B cell (primary cell): ENCODE measurements at regions not wholly inside any gene's neighbourhood (a gene's known extent, or its start where the extent isn't known, plus 50 kb on each side); places are given as distances from the start of the nearest gene placed in this dataset.

Experiments
- ATAC-seq: fragments of 200-7000 bp; cut with Tn5 transposase; one replicate; pipeline ENCODE4 v1.10.0; 2021; ENCODE audit warnings: low read depth, mild to moderate bottlenecking, moderate number of reproducible peaks, moderate library complexity
- CTCF ChIA-PET: fragments of 350-600 bp; sonication (Branson Sonifier 250); formaldehyde crosslinking; loops from one replicate; lab custom pipeline; 2021; ENCODE audit warnings: antibody characterized with exemption, inconsistent platforms; lab: Charles Lee
- POLR2A ChIA-PET: fragments of 350-600 bp; sonication (Branson Sonifier 250); formaldehyde crosslinking; loops from one replicate; lab custom pipeline; 2021; ENCODE audit warnings: antibody characterized with exemption; lab: Charles Lee
- DNase-seq: peaks from one replicate; pipeline ENCODE4 v3.0.0; 2013
- H2AFZ ChIP-seq: 2 replicates; pipeline ENCODE4 v1.6.1; 2012; ENCODE audit warnings: mild to moderate bottlenecking, low read depth, low read length; ENCODE audit not compliant: insufficient read depth, poor library complexity, severe bottlenecking
- H3K27ac ChIP-seq, 2 donors: 1 replicate in 1 of 2; 2 replicates in 1 of 2; pipeline ENCODE4 v1.5.1; 2012 to 2013; ENCODE audit warnings: low read length in 2 of 2, mild to moderate bottlenecking in 2 of 2, moderate library complexity in 1 of 2
- H3K27me3 ChIP-seq, 4 experiments: fragments of 200-600 bp in 1 of 4; sonication (generic) in 1 of 4; replicated peaks in 1 of 4; 1 replicate in 2 of 4; 2 replicates in 2 of 4; pipeline versions ENCODE4 v1.6.1 to v1.7.0; 2013 to 2016; ENCODE audit warnings: low read length in 3 of 4, mild to moderate bottlenecking in 2 of 4, mixed read lengths in 1 of 4, moderate library complexity in 1 of 4; ENCODE audit not compliant: insufficient read depth in 4 of 4, control insufficient read depth in 3 of 4; ENCODE audit errors: control extremely low read depth in 1 of 4
- H3K36me3 ChIP-seq, 2 experiments: replicated peaks in 1 of 2; 1 replicate in 1 of 2; 2 replicates in 1 of 2; pipeline versions ENCODE4 v1.6.1 to v1.7.1; 2013; ENCODE audit warnings: low read length in 1 of 2; ENCODE audit not compliant: insufficient read depth in 2 of 2, control insufficient read depth in 1 of 2; ENCODE audit errors: control extremely low read depth in 1 of 2, extremely low read depth in 1 of 2
- H3K4me1 ChIP-seq, 2 donors: fragments of 200-600 bp in 1 of 2; sonication (generic) in 1 of 2; 1 replicate in 1 of 2; 2 replicates in 1 of 2; pipeline versions ENCODE4 v1.5.1 to v1.6.1; 2013 to 2017; ENCODE audit warnings: low read length in 2 of 2; ENCODE audit not compliant: control insufficient read depth in 2 of 2, insufficient read depth in 2 of 2
- H3K4me2 ChIP-seq: replicated peaks from 2 replicates; pipeline ENCODE3; 2012; ENCODE audit warnings: mild to moderate bottlenecking, low read depth, low read length; ENCODE audit not compliant: poor library complexity, severe bottlenecking
- H3K4me3 ChIP-seq, 5 experiments: fragments of 200-600 bp in 1 of 5; sonication (generic) in 1 of 5; 1 replicate in 3 of 5; 2 replicates in 2 of 5; pipeline versions ENCODE4 v1.5.1 to v1.7.0; 2011 to 2016; ENCODE audit warnings: low read length in 4 of 5, mild to moderate bottlenecking in 4 of 5, low read depth in 2 of 5, control low read depth in 1 of 5, moderate library complexity in 1 of 5; ENCODE audit not compliant: insufficient read depth in 1 of 5; ENCODE audit errors: control extremely low read depth in 1 of 5, extremely low read depth in 1 of 5
- H3K79me2 ChIP-seq: fragments of 200-600 bp; sonication (generic); one replicate; pipeline ENCODE4 v1.6.0; 2016; ENCODE audit warnings: low read length; ENCODE audit not compliant: control insufficient read depth, insufficient read depth
- H3K9ac ChIP-seq: fragments of 200-600 bp; sonication (generic); 2 replicates; pipeline ENCODE4 v1.6.1; 2017; ENCODE audit warnings: mild to moderate bottlenecking, low read length, moderate library complexity
- H3K9me3 ChIP-seq, 3 donors: one replicate each; pipeline versions ENCODE4 v1.6.1 to v1.7.1; 2013; ENCODE audit warnings: low read length in 2 of 3; ENCODE audit not compliant: control insufficient read depth in 2 of 3, insufficient read depth in 1 of 3; ENCODE audit errors: control extremely low read depth in 1 of 3
- H4K20me1 ChIP-seq: 2 replicates; pipeline ENCODE4 v1.6.0; 2012; ENCODE audit warnings: mild to moderate bottlenecking, low read length; ENCODE audit not compliant: insufficient read depth, control insufficient read depth, poor library complexity, severe bottlenecking
- H3K27ac Mint-ChIP-seq: one replicate; pipeline ENCODE4 v1.8.0; 2021; ENCODE audit warnings: mixed read lengths
- H3K27me3 Mint-ChIP-seq: one replicate; pipeline ENCODE4 v1.8.0; 2021; ENCODE audit warnings: mixed read lengths
- H3K4me1 Mint-ChIP-seq: one replicate; pipeline ENCODE4 v1.8.0; 2021; ENCODE audit warnings: mixed read lengths
- H3K4me3 Mint-ChIP-seq: one replicate; pipeline ENCODE4 v1.8.0; 2021; ENCODE audit warnings: mixed read lengths
- H3K9me3 Mint-ChIP-seq: one replicate; pipeline ENCODE4 v1.8.0; 2022; ENCODE audit warnings: mixed read lengths; ENCODE audit not compliant: insufficient read depth
- EZH2 ChIP-seq: IDR thresholded peaks from 2 replicates; pipeline ENCODE4 v1.6.1; 2012; ENCODE audit warnings: borderline replicate concordance, low read depth, mild to moderate bottlenecking, moderate library complexity, low read length; ENCODE audit not compliant: insufficient read depth, poor library complexity, severe bottlenecking
- WGBS: methylation state at CpG from one replicate; pipeline ENCODE4 v1.1.5; 2013; ENCODE audit warnings: missing lambda C conversion rate; ENCODE audit not compliant: insufficient coverage; 5-methylcytosine and 5-hydroxymethylcytosine counted together
- intact Hi-C: fragments of 100-400 bp; cut with micrococcal nuclease; formaldehyde crosslinking; loops from one replicate; pipeline ENCODE4 v1.10.0; 2022
- TF ChIP-seq, protein P1 (sequence below): fragments of 200-600 bp; IDR thresholded peaks from one replicate; pipeline ENCODE4 v1.8.0; 2022; ENCODE audit warnings: antibody characterized with exemption, mild to moderate bottlenecking

DNA sequence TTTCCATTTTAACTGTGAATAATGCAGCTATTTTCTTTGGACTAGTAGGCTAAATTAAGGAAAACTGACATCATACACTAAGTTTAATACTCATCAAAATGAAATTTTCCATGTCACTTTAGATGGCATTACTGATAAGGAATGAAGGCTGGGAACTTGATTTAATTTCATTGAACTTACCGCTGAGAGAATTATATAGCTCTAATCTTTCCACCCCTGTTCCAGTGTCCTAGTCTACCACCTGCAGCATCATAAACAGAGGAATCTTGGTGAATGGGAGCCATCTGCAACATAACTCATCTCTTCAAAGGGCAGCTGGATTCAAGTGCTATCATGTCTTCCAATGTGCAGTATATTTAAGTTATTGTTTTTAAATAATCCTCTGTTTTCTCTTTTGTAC lies 1395.2 kb downstream of the EPHA7 start:
- Mint-ChIP-seq H3K4me3 (no peak overlapping the region), H3K27me3 (no peaks in the 10 kb centered on the region), H3K27ac (no peak overlapping the region), H3K9me3 (peaks cover 2% of the 10 kb centered on the region), H3K4me1 (no peaks in the 10 kb centered on the region)
- no peak overlapping the region for H3K4me3 ChIP-seq
- no peak overlapping the region for H2AFZ ChIP-seq
- no peaks in the 10 kb centered on the region for H3K79me2 ChIP-seq
- ATAC-seq, result no peak
- H3K36me3 ChIP-seq, result no peaks in the 10 kb centered on the region
- H3K27me3 ChIP-seq, result no peaks in the 10 kb centered on the region
- H3K4me2 ChIP-seq, result no peak overlapping the region
- no peaks in the 10 kb centered on the region for H3K4me1 ChIP-seq
- no peak overlapping the region for H3K27ac ChIP-seq
- DNase-seq, result no peak
- TF ChIP-seq, protein P1, sequence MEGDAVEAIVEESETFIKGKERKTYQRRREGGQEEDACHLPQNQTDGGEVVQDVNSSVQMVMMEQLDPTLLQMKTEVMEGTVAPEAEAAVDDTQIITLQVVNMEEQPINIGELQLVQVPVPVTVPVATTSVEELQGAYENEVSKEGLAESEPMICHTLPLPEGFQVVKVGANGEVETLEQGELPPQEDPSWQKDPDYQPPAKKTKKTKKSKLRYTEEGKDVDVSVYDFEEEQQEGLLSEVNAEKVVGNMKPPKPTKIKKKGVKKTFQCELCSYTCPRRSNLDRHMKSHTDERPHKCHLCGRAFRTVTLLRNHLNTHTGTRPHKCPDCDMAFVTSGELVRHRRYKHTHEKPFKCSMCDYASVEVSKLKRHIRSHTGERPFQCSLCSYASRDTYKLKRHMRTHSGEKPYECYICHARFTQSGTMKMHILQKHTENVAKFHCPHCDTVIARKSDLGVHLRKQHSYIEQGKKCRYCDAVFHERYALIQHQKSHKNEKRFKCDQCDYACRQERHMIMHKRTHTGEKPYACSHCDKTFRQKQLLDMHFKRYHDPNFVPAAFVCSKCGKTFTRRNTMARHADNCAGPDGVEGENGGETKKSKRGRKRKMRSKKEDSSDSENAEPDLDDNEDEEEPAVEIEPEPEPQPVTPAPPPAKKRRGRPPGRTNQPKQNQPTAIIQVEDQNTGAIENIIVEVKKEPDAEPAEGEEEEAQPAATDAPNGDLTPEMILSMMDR, result no peak
- TF ChIP-seq EZH2, result no peak
- WGBS, result 83% methylated on average over 1 of the region's 1 CpG
- H4K20me1 ChIP-seq, result no peaks in the 10 kb centered on the region
- intact Hi-C loops, result no loop called here
- H3K9ac ChIP-seq, result no peak overlapping the region
- ChIA-PET POLR2A (no interaction called here), CTCF (no interaction called here)
- H3K9me3 ChIP-seq, result peaks cover 0 to 2% (median 0%) of the 10 kb centered on the region in 3 donors

DNA sequence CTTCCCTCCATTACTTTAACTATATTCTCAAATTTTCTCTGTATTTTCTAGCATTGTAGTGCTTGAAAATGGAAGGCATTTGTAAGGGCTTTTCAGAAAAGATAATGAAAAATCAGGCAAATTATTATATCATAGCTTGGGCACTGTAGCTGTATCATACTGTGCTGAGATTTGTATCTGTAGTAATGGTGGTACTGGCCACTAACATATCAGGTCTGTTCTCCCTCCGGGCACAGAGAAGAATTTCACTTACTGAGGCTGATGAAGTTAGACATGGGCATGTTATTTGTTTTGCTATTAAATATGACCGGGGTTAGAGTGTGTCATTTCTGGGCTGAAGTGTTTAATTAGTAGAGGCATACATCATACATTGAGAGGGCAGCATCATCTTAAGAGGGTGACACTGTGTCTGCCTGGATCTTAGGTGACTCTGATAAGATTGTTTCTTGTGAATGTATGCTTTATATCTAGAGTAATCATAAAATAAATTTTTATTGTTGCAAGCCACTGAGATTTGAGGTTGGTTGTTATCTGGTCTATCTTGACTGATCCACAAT lies 1395.9 kb downstream of the EPHA7 start:
- DNase-seq, result no peak
- H3K27ac Mint-ChIP-seq, result no peak overlapping the region
- TF ChIP-seq, protein P1, result no peak
- TF ChIP-seq EZH2, result no peak
- Histone ChIP-seq H3K36me3 (no peaks in the 10 kb centered on the region), H4K20me1 (no peaks in the 10 kb centered on the region), H3K9me3 (peaks cover 0 to 2% (median 0%) of the 10 kb centered on the region in 3 donors), H3K79me2 (no peaks in the 10 kb centered on the region), H3K27me3 (no peaks in the 10 kb centered on the region), H2AFZ (no peak overlapping the region), H3K4me1 (no peaks in the 10 kb centered on the region), H3K9ac (no peak overlapping the region), H3K27ac (no peak overlapping the region), H3K4me3 (no peak overlapping the region), H3K4me2 (no peak overlapping the region)
- intact Hi-C loops, result no loop called here
- 83% methylated on average over 2 of the region's 2 CpGs for WGBS
- ChIA-PET POLR2A (no interaction called here), CTCF (no interaction called here)
- H3K9me3 Mint-ChIP-seq, result peaks cover 2% of the 10 kb centered on the region
- no peak for ATAC-seq
- no peak overlapping the region for H3K4me3 Mint-ChIP-seq
- no peaks in the 10 kb centered on the region for H3K4me1 Mint-ChIP-seq
- no peaks in the 10 kb centered on the region for H3K27me3 Mint-ChIP-seq
